ENCODE measurements at regions not wholly inside any gene's neighbourhood (a gene's known extent, or its start where the extent isn't known, plus 50 kb on each side); places are given as distances from the start of the nearest gene placed in this dataset.
A peak's percentile ranks its signal among the peaks of the same experiment; 100 is the strongest.
"Not testable (repeated sequence)": the region's sequence is repeated elsewhere in the genome, so short reads cannot be mapped to it uniquely, and the experiment has no call there.

- H3K4me1 ChIP-seq (ENCODE audit: control insufficient read depth in 3 of 3, insufficient read depth in 2 of 3, low read depth in 1 of 3, low read length in 2 of 3): no peaks in the 10 kb centered on the region
- FAIRE-seq (no peak), DNase-seq (no peak)
- no peaks in the 10 kb centered on the region for H3K27me3 ChIP-seq (ENCODE audit: control insufficient read depth in 3 of 3, insufficient read depth in 3 of 3, low read length in 3 of 3)
- H3K9me3 ChIP-seq (ENCODE audit: control insufficient read depth in 2 of 2, insufficient read depth in 1 of 2, low read depth in 1 of 2, low read length in 1 of 2): peaks cover 0 to 36% of the 10 kb centered on the region in 2 donors
- WGBS, 3 donors: 91 to 95% (median 95%) methylated on average over 3 of the region's 3 CpGs
- no peak overlapping the region for H3K27ac ChIP-seq (ENCODE audit: low read depth in 1 of 3, low read length in 2 of 3)
- no peaks in the 10 kb centered on the region for H3K36me3 ChIP-seq (ENCODE audit: control insufficient read depth in 3 of 3, insufficient read depth in 2 of 3, low read depth in 1 of 3, low read length in 3 of 3)
- H3K4me3 ChIP-seq (ENCODE audit: low read depth in 1 of 3, low read length in 3 of 3): no peak overlapping the region
Observed at GRCh38 chr15:44879066-44879465, 77.4 kb upstream of the TERB2 start.

- H3K27me3 ChIP-seq (ENCODE audit: control insufficient read depth in 3 of 3, insufficient read depth in 3 of 3, low read length in 3 of 3): no peaks in the 10 kb centered on the region
- H3K36me3 ChIP-seq (ENCODE audit: control insufficient read depth in 3 of 3, insufficient read depth in 2 of 3, low read depth in 1 of 3, low read length in 3 of 3): no peaks in the 10 kb centered on the region
- H3K4me1 ChIP-seq (ENCODE audit: control insufficient read depth in 3 of 3, insufficient read depth in 2 of 3, low read depth in 1 of 3, low read length in 2 of 3): no peaks in the 10 kb centered on the region
- no peak for DNase-seq
- H3K4me3 ChIP-seq (ENCODE audit: low read depth in 1 of 3, low read length in 3 of 3): no peak overlapping the region
- H3K27ac ChIP-seq (ENCODE audit: low read depth in 1 of 3, low read length in 2 of 3): no peak overlapping the region
- FAIRE-seq: no peak
- 66 to 76% (median 73%) methylated on average over 5 of the region's 5 CpGs for WGBS, 3 donors
- H3K9me3 ChIP-seq (ENCODE audit: control insufficient read depth in 2 of 2, insufficient read depth in 1 of 2, low read depth in 1 of 2, low read length in 1 of 2): peaks cover 0 to 9% of the 10 kb centered on the region in 2 donors
Observed at GRCh38 chr15:44882499-44882968, 74.0 kb upstream of the TERB2 start.

- Histone ChIP-seq H3K4me3 (ENCODE audit: low read depth in 1 of 3, low read length in 3 of 3) (no peak overlapping the region), H3K36me3 (ENCODE audit: control insufficient read depth in 3 of 3, insufficient read depth in 2 of 3, low read depth in 1 of 3, low read length in 3 of 3) (no peaks in the 10 kb centered on the region), H3K27me3 (ENCODE audit: control insufficient read depth in 3 of 3, insufficient read depth in 3 of 3, low read length in 3 of 3) (no peaks in the 10 kb centered on the region), H3K4me1 (ENCODE audit: control insufficient read depth in 3 of 3, insufficient read depth in 2 of 3, low read depth in 1 of 3, low read length in 2 of 3) (no peaks in the 10 kb centered on the region), H3K27ac (ENCODE audit: low read depth in 1 of 3, low read length in 2 of 3) (no peak overlapping the region), H3K9me3 (ENCODE audit: control insufficient read depth in 2 of 2, insufficient read depth in 1 of 2, low read depth in 1 of 2, low read length in 1 of 2) (peaks cover 0 to 6% of the 10 kb centered on the region in 2 donors)
- FAIRE-seq (no peak), DNase-seq (no peak)
- WGBS, 3 donors: 73 to 90% (median 86%) methylated on average over 5 of the region's 5 CpGs
Observed at GRCh38 chr15:44883199-44883877, 73.1 kb upstream of the TERB2 start.

- not testable (repeated sequence) for DNase-seq; H3K27me3 ChIP-seq (ENCODE audit: control insufficient read depth in 3 of 3, insufficient read depth in 3 of 3, low read length in 3 of 3); FAIRE-seq; H3K36me3 ChIP-seq (ENCODE audit: control insufficient read depth in 3 of 3, insufficient read depth in 2 of 3, low read depth in 1 of 3, low read length in 3 of 3); H3K4me3 ChIP-seq (ENCODE audit: low read depth in 1 of 3, low read length in 3 of 3); H3K9me3 ChIP-seq (ENCODE audit: control insufficient read depth in 2 of 2, insufficient read depth in 1 of 2, low read depth in 1 of 2, low read length in 1 of 2); H3K27ac ChIP-seq (ENCODE audit: low read depth in 1 of 3, low read length in 2 of 3); H3K4me1 ChIP-seq (ENCODE audit: control insufficient read depth in 3 of 3, insufficient read depth in 2 of 3, low read depth in 1 of 3, low read length in 2 of 3)
- WGBS, 3 donors: 89 to 98% (median 94%) methylated on average over 2 of the region's 4 CpGs
Observed at GRCh38 chr15:44898890-44899651, 57.4 kb upstream of the TERB2 start.

GRCh38 chr15:44899775-44900174 is 56.7 kb upstream of the TERB2 start:
- not testable (repeated sequence) for H3K4me1 ChIP-seq (ENCODE audit: control insufficient read depth in 3 of 3, insufficient read depth in 2 of 3, low read depth in 1 of 3, low read length in 2 of 3); H3K36me3 ChIP-seq (ENCODE audit: control insufficient read depth in 3 of 3, insufficient read depth in 2 of 3, low read depth in 1 of 3, low read length in 3 of 3); FAIRE-seq; H3K27ac ChIP-seq (ENCODE audit: low read depth in 1 of 3, low read length in 2 of 3); H3K4me3 ChIP-seq (ENCODE audit: low read depth in 1 of 3, low read length in 3 of 3); H3K27me3 ChIP-seq (ENCODE audit: control insufficient read depth in 3 of 3, insufficient read depth in 3 of 3, low read length in 3 of 3); H3K9me3 ChIP-seq (ENCODE audit: control insufficient read depth in 2 of 2, insufficient read depth in 1 of 2, low read depth in 1 of 2, low read length in 1 of 2); DNase-seq
- 68 to 91% (median 76%) methylated on average over 2 of the region's 2 CpGs for WGBS, 3 donors

GRCh38 chr15:44900796-44901195 is 55.7 kb upstream of the TERB2 start:
- H3K4me1 ChIP-seq (ENCODE audit: control insufficient read depth in 3 of 3, insufficient read depth in 2 of 3, low read depth in 1 of 3, low read length in 2 of 3); DNase-seq; H3K9me3 ChIP-seq (ENCODE audit: control insufficient read depth in 2 of 2, insufficient read depth in 1 of 2, low read depth in 1 of 2, low read length in 1 of 2); H3K36me3 ChIP-seq (ENCODE audit: control insufficient read depth in 3 of 3, insufficient read depth in 2 of 3, low read depth in 1 of 3, low read length in 3 of 3); H3K27ac ChIP-seq (ENCODE audit: low read depth in 1 of 3, low read length in 2 of 3); H3K4me3 ChIP-seq (ENCODE audit: low read depth in 1 of 3, low read length in 3 of 3); H3K27me3 ChIP-seq (ENCODE audit: control insufficient read depth in 3 of 3, insufficient read depth in 3 of 3, low read length in 3 of 3); FAIRE-seq: not testable (repeated sequence)
- WGBS, 3 donors: 59 to 76% (median 70%) methylated on average over 2 of the region's 2 CpGs

GRCh38 chr15:44903281-44903680 is 53.2 kb upstream of the TERB2 start:
- WGBS, 3 donors: 80 to 91% (median 91%) methylated on average over 1 of the region's 1 CpG
- not testable (repeated sequence) for H3K9me3 ChIP-seq (ENCODE audit: control insufficient read depth in 2 of 2, insufficient read depth in 1 of 2, low read depth in 1 of 2, low read length in 1 of 2); H3K4me3 ChIP-seq (ENCODE audit: low read depth in 1 of 3, low read length in 3 of 3); H3K4me1 ChIP-seq (ENCODE audit: control insufficient read depth in 3 of 3, insufficient read depth in 2 of 3, low read depth in 1 of 3, low read length in 2 of 3); H3K27me3 ChIP-seq (ENCODE audit: control insufficient read depth in 3 of 3, insufficient read depth in 3 of 3, low read length in 3 of 3); H3K27ac ChIP-seq (ENCODE audit: low read depth in 1 of 3, low read length in 2 of 3); H3K36me3 ChIP-seq (ENCODE audit: control insufficient read depth in 3 of 3, insufficient read depth in 2 of 3, low read depth in 1 of 3, low read length in 3 of 3); DNase-seq; FAIRE-seq

- H3K27ac ChIP-seq (ENCODE audit: low read depth in 1 of 3, low read length in 2 of 3): peak overlapping the region in 1 of 3 donors; percentile 1
- H3K9me3 ChIP-seq (ENCODE audit: control insufficient read depth in 2 of 2, insufficient read depth in 1 of 2, low read depth in 1 of 2, low read length in 1 of 2); FAIRE-seq; H3K4me3 ChIP-seq (ENCODE audit: low read depth in 1 of 3, low read length in 3 of 3); H3K4me1 ChIP-seq (ENCODE audit: control insufficient read depth in 3 of 3, insufficient read depth in 2 of 3, low read depth in 1 of 3, low read length in 2 of 3); H3K36me3 ChIP-seq (ENCODE audit: control insufficient read depth in 3 of 3, insufficient read depth in 2 of 3, low read depth in 1 of 3, low read length in 3 of 3); H3K27me3 ChIP-seq (ENCODE audit: control insufficient read depth in 3 of 3, insufficient read depth in 3 of 3, low read length in 3 of 3): not testable (repeated sequence)
- DNase-seq: peak; percentile 13 to 19
- WGBS, 3 donors: 35 to 50% (median 41%) methylated on average over 6 of the region's 6 CpGs
Observed at GRCh38 chr15:44904651-44905340, 51.7 kb upstream of the TERB2 start.
